HG02852 (cell line): ENCODE measurements at regions not wholly inside any gene's neighbourhood (a gene's known extent, or its start where the extent isn't known, plus 50 kb on each side); places are given as distances from the start of the nearest gene placed in this dataset.

Experiments used
- ATAC-seq: cut with Tn5 transposase; IDR thresholded peaks from one replicate; pipeline ENCODE4 v1.9.1; 2021; ENCODE audit warnings: mild to moderate bottlenecking, moderate library complexity; ENCODE audit not compliant: unreplicated experiment

DNA sequence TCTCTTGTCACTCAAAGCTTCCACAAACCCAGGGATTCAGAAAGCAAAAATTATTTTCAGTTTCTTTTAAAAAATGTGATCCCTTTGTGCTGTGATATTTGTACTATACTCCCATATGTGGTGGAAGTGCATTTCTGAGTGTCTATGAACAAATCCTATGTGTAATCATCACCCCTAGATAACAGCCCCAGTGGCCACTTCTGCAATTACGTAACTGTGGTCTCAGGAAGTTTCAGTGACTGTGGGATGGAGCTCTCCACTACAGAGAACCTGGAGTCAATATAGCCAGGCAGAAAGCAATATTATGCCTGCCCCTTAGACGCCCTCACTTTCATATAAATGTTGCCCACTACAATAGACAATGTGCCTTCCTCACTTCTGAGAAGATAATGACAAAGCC lies 1101.7 kb upstream of the GHITM start:
- ATAC-seq: no peak

DNA sequence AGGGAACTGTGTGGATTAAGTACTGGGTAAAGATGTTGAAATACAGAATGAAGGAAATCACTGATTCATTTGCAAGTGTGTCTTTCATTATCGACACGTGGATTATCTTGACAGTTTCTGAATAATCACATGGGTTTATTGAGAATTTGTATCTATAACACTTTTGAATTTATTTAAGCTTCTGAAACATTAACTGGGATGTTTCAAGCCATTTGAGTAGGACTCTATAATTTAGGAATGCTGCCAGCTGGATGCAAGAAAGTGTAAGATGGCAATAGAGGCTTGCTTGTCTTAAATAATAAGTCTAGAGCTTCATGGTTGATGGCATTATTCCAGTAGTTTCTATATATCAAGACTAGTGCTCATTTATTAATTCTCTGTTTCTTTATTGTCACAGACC lies 1100.7 kb upstream of the GHITM start:
- ATAC-seq: no peak

DNA sequence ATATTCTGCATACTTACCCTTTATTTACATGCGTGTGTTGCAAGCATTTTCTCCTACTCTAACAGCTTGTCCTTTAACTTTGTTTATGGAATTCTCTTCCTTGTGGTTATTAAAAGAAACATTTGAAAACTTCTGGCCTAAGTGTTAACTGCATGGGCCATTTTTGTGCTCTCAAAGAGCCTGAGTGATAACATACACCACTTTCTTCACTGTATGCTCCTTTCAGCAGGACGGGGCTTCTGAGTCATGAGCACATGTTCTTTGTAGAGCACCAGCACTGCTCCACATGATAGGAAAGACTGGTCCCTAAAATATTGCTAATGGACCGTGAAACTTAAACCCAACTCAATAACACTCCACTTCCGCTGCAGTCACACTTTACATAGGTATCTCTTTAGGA lies 1093.6 kb upstream of the GHITM start:
- no peak for ATAC-seq

DNA sequence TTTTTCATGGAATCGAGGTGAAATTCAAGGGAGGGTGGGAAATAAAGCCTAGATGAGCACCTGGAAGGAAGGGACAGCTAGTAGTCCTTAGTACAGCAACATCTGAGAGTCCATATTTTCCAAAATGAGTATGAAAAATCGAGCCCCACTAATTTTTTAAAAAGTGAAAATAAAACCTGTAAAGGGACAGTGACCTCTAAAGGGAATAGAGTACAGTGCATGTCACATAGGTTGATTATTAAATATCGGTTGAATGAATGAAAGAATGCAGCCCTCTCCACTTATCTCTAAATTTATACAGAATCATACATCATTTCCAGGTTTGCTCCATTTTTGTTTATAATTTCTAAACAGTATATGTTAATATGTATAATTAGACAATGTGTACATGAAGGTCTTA lies 1088.5 kb upstream of the GHITM start:
- ATAC-seq: no peak

DNA sequence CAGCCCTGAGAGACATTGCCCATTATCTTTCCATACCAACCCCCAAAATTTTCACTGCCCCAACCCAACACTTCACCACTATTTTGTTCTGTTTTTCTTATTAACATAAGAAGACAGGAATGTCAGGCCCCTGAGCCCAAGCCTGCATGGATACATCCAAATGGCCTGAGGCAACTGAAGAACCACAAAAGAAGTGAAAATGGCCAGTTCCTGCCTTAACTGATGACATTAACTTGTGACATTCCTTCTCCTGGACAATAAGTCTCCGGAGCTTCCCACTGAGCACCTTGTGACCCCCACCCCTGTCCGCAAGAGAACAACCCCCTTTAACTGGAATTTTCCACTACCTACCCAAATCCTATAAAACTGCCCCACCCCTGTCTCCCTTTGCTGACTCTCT lies 1076.4 kb upstream of the GHITM start:
- no peak for ATAC-seq

DNA sequence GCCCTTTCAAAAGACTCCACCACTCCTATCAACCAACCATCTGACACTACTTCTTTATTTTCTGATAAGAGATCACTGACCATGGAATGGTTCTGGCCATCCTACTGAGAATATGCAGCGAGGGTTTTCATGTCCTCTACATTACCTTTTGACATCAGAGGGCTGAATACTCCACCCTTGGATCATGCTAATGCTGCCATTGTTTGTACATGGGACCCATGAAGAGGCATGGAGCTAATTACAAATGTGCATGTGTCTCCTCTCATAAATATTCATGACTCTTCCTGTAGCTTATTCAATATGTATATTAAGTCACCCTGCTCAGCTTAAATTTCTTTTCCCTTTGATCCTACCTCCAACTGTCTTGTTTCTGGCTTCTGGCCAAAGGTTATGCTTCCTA lies 1065.8 kb upstream of the GHITM start:
- ATAC-seq: no peak

DNA sequence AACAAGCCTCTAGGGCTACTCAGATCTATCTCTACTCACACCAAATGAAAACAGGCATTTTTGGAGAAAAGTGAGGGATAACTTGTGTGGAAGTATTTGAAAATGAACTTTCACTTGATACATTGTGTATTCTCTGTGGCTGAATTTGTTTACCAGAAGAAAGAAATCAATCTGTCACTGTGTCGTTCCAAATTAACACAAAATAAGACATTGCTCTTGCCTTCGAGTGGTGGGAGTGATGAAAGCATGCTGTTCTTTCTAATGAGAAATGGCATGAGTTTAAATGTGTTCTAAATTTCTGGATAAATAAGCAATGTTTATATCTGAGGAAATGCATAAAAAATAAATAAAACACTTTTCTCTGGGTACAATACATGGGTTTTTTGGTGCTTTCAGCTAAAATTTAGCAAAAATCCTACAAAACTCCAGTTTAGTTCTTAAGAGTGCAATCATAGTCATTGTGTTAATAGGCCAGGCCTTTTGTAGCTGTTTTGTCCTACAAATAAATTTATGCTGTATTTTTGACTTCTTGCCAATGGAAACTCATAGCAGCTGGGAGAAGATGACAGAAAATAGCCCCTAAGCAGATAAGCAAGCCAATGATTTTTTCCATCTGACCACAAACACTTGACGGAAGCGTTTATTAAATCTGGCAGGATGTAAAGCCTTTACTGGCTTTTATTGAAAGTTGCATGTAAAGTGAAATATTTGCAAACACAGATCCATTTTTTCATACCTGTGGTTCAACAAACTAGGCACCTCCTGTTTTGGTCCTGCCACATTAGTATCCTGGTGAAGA lies 1064.1 kb upstream of the GHITM start:
- ATAC-seq: no peak

DNA sequence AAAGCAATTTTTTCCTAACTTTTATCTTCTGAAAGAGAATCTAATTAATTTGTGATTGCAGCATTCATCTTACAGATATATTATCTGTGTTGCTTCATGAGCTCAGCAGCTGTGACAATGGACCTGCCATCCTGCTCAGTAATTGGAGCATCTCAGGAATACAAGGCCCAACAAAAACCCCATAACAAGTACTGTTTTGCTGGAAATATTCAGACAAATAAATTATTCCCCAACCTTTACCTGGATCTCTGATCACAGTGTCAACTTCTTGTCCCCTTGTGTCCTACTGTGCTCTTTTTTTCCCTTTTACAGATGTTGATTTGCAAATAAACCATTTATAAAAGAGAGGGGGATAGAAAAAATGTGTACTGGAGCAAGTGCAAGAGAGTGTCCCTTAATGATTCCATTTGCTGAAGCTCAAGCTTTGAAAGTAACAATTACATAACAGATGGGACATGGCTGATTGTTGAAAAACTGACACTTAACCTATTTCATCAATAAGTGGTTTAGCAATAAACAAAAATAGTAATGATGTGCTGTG lies 1063.4 kb upstream of the GHITM start:
- no peak for ATAC-seq

DNA sequence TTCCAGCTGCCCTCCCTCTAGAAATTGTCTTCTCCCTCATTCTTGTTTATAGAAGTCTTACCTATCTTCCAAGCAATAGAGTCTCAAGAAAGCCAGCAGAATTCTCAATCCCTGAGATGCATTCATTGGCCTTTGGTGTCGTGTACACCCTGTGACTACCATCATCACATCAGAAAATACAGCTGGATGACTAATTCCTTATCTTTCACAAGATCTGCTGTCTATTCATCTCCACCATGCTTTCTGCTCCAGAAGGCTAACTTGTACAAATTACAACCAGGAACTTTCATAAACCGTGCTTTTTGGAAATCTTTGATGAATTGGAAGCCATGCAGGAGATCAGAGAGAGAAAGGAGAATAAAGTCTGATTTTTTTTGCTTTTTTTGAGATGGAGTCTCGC lies 1062.9 kb upstream of the GHITM start:
- no peak for ATAC-seq

DNA sequence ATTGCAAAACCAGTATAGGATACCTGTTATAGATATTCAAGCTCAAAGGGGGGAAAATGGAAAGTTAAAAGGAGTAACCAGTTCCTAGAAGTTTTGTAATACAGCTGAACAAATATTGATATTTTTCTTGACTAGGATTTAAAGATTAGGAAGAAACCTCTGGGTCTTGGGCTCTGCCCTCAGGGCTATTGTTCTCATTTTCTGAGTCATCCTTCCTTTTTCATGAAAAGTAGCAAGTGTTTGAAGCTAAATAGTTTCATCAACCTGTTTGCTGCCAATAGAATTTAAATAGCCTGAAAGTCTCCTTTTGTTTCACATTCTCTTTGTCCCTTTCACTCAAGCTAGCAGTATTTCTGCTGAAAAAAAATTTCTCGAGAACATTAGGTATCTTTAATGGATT lies 1061.1 kb upstream of the GHITM start:
- no peak for ATAC-seq

DNA sequence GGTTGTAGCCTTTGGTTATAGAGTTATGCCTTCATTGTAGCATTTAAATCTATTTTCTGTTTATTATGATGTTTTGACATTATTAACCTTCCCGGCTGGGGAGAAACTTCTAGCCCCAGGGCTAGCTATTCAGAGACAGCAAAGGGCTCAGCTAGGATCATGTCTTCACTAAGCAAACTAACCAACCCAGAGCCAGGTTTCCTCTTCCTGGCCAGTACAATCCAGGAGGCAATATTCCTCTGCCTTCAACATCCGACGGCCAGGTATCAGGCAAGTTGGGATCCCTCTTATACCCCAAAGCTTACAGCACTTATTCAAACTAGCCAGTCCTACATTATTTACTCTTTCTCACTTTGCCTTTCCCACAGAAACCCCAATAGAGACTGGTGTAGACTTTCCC lies 1060.7 kb upstream of the GHITM start:
- no peak for ATAC-seq

DNA sequence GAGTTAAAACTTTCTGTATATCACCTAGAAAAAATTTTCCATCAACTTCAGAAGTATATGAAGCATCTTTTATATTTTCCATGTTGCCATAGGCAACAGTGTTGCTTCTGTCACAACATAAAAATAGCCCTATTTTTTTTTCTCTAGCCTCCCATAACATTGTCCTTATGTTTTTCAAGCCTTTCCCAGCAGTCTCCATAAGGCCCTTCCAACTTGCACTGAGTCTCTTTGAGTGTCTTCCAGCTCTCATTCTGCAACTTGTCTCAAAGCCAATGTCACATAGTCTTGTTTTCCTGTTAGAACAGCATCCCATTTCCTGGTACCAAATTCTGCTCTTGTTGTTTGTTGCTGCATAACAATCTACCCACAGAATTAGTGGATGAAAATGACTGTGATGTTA lies 1055.5 kb upstream of the GHITM start:
- no peak for ATAC-seq

DNA sequence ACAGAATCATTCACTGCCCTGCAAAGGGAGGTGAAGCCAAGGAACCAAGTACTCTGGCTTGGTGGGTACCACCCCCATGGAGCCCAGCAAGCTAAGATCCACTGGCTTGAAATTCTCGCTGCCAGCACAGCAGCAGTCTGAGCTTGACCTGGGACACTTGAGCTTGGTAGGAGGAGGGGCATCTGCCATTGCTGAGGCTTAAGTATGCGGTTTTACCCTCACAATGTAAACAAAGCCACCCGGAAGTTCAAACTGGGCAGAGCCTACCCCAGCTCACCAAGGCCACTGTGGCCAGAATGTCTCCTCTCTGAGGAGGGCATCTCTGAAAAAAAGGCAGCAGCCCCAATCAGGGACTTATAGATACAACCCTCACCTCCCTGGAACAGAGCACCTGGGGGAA lies 1050.0 kb upstream of the GHITM start:
- ATAC-seq: no peak

DNA sequence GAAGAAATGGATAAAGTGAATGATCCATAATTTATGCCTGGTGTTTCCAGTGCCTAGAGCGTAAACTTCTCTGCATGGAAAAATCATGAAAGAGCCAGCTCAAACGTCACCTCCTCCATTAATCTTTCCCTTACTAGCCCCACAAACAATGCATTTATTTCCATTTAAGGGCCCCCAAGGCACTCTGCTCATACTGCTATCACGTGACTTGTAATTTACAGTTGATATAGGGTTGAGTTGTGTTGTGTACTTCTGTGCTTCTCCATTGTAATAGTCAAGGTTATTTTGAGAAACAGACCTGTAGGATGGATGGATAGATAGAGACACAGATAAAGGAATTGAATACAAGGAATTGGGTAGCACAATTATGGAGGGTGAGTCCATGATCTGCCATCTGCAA lies 1034.7 kb upstream of the GHITM start:
- no peak for ATAC-seq

DNA sequence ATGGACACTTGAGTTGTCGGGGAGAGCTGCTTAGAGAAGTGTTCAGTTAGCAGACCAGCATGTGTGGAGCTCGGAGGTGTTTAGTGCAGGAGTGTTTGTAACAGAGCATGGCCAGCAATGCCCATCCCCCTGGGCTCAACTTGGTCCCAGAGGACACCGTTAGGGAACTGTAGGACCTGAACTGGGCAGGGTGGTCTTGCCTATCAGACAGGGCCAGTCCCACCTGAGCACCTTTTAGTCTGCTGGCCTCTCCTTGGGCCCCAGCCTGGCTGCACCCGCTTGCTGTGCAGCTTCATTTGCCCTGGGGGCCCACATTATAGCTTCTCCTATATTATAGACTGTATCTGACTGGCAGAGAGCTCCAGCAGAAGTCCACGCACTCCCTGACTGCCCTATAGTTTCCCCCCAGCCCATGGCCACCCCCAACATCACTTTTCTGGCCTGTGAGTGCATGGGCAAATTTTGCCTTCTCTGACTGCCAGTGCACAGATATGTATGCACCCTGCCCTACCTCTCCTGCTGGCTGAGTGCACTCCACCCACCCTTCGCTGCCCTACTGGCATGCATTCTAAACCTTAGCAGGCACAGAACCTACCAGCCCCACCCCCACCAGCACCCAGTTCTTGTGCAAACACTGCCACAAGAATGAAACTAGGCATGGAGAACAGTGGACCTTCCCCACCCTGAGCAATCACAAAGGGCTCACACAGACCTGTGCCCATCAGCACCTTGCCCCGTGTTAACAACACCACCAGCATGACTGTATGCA lies 1030.6 kb upstream of the GHITM start:
- ATAC-seq: no peak

DNA sequence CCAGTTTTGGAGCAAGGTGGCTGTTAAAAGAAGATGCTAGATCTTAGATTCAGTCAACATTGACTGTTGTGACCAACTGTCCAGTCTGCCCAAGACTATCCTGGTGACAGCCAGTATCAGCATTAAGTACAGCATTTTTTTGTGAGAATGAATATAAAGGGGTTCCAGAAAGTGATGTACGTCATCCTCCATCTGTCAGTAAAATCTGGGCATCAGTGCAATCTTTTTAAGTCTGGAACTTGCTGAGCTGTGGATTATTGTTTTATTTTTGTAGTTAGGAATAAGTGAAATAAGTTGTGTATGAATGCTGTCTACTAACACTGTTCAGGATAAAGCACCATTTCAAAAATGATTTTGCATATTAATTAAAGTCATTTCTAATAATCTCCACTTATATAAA lies 1020.0 kb upstream of the GHITM start:
- no peak for ATAC-seq

DNA sequence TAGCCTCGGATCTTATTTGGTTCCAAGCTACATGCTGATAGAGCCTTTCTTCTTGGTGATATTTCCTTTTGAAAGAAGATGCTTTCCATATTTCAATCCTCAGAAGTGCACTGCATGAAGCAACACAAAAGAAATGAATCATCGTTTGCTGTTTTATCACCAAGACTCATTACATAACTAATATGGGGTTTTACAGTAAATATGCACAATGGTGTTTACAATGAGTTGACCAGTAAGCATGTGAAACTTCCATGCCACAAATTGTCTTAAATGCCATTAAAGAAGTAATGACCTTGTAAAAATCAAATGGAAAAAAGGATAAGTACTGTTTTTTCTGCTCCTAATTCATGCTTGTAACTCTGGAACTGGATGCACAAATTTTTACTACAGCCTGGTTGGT lies 1017.0 kb upstream of the GHITM start:
- no peak for ATAC-seq

DNA sequence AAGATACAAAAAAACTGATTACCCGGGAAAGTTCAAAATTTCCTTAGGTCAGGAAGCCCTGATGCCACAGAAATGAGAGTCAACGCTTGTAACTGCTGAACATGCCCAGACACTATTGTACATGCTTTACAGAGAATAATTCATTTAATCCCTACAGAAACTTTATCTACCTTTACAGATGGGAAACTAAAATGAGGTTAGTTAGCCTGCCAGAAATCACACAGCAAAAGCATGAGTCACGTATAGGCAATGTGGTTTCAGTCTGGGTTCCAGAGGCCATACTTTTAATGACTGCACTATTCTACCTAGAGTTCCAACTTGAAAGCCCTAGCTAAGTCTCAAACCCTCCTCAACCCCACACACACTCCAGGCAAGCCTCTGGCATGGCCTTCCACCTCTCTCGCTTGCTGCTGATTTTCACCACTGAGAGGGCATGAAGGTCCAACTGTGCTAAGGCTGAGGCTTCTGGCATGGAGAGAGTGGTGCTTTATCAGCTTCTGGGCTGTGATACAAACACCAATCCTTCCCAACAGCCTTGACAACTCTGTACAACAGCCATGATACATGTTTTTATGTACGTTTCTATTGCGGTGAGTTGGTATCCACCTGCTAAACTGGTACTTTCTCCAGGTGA lies 1011.2 kb upstream of the GHITM start:
- ATAC-seq: no peak

DNA sequence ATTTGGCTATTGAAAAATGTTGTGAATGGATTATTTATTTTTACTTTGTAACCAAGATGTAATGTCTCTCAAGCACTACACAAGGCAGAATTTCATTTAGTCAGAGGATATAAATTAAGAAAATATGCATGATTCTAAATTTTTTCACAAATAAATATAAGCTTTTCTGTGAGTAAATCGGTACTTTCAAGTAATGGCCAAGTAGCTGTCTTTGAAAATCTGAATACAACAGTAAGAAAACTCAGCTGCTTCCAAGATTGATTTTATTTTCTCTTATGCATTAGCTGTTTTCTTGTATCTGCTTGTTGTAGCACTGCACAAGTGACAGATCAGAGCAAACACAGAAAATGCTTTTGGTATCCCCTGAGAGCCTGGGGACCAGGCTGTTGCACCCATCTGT lies 998.5 kb upstream of the GHITM start:
- no peak for ATAC-seq

DNA sequence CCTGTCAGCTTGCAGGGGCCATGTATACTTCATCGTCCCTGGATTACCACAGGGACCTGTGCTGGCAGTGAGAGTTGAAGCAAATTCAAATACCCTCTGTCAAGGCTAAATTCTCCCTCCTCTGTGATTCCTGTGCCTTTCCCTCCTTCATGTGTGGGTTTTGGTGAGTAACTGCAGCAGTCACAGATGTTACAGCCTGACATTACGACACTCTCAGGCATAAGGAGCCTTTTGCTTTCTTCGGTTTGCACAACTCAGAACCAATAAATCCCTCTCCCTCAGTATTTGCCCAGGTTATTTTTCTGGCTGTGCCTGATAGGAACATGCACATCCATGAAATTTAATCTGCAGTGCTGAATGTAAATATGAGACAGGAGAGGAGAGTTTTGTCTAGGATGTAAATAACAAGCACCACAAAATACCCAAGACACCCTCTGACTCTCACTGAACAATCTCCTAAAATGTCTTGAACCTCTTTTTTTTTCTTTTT lies 997.2 kb upstream of the GHITM start:
- ATAC-seq: no peak

DNA sequence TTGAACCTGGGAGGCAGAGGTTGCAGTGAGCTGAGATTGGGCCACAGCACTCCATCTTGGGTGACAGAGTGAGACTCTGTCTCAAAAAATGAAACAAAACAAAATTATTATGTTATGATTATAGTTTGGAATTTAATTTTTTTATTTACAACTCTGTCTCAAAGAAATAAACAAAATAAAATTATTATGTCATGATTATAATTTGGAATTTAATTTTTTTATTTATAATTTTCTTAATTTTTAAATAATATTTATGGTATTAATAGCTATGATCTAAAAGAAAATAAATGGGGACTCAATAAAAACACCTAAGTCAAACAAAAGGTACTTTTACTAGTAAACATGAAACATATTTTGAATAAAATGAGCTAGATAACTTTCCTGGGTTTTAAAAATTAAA lies 994.8 kb upstream of the GHITM start:
- ATAC-seq: no peak

DNA sequence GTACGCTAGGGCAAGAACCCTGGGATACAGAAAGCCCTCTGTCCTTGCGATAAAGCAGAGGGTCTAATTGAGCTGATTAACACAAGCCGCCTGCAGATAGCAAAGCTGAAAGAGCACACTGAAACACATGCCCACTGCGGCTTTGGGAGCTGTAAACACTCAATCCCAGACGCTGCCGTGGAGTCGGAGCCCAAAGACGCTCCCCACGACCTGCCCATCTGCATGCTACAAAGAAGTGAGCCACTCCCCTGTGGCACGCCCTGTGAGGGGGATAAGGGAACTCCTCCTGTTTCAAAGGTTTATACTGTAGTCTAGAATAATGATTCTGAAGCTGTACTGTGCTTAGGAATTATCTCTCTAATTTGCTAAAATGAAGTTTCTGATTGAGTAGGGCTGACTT lies 985.6 kb upstream of the GHITM start:
- ATAC-seq: no peak
